ENCODE measurements at regions not wholly inside any gene's neighbourhood (a gene's known extent, or its start where the extent isn't known, plus 50 kb on each side); places are given as distances from the start of the nearest gene placed in this dataset.
A peak's percentile ranks its signal among the peaks of the same experiment; 100 is the strongest.

- DNase-seq, result no peak
Measured at GRCh38 chr9:2523591-2523990, 98.0 kb upstream of the VLDLR start.

- DNase-seq, result peak; percentile 1
Measured at GRCh38 chr9:2524601-2525000, 97.0 kb upstream of the VLDLR start.

GRCh38 chr9:2525147-2525546 is 96.4 kb upstream of the VLDLR start:
- no peak for DNase-seq

- peak; percentile 17 for DNase-seq
Measured at GRCh38 chr9:2526071-2526828, 95.3 kb upstream of the VLDLR start.

GRCh38 chr9:2531481-2531880 is 90.1 kb upstream of the VLDLR start:
- no peak for DNase-seq

GRCh38 chr9:2536511-2536910 is 85.1 kb upstream of the VLDLR start:
- DNase-seq, result no peak

- DNase-seq, result no peak
Measured at GRCh38 chr9:2545881-2546490, 75.6 kb upstream of the VLDLR start.

- DNase-seq, result peak; percentile 80
Measured at GRCh38 chr9:2555899-2556600, 65.5 kb upstream of the VLDLR start.

- no peak for DNase-seq
Measured at GRCh38 chr9:2557693-2558092, 63.9 kb upstream of the VLDLR start.

GRCh38 chr9:2559192-2560152 is 62.1 kb upstream of the VLDLR start:
- peak; percentile 96 for DNase-seq

- no peak for DNase-seq
Measured at GRCh38 chr9:2560180-2560579, 61.4 kb upstream of the VLDLR start.

GRCh38 chr9:2565676-2566340 is 55.8 kb upstream of the VLDLR start:
- no peak for DNase-seq

- no peak for DNase-seq
Measured at GRCh38 chr9:2567922-2568321, 53.7 kb upstream of the VLDLR start.

- DNase-seq, result no peak
Measured at GRCh38 chr9:2568689-2569088, 52.9 kb upstream of the VLDLR start.

GRCh38 chr9:2570615-2571479 is 50.7 kb upstream of the VLDLR start:
- DNase-seq, result peak; percentile 70
